Naive thymus-derived CD4-positive, alpha-beta T cell (primary cell): ENCODE measurements at regions not wholly inside any gene's neighbourhood (a gene's known extent, or its start where the extent isn't known, plus 50 kb on each side); places are given as distances from the start of the nearest gene placed in this dataset.

Source experiments
- ATAC-seq: fragments of 150-1000 bp; cut with Tn5 transposase; 2 replicates; pipeline ENCODE4 v1.10.0; 2021; ENCODE audit warnings: mild to moderate bottlenecking, moderate library complexity
- CTCF ChIA-PET: fragments of 350-600 bp; sonication (Branson Sonifier 250); formaldehyde crosslinking; loops from one replicate; lab custom pipeline; 2021; ENCODE audit warnings: antibody characterized with exemption; lab: Charles Lee
- POLR2A ChIA-PET: fragments of 350-600 bp; sonication (Branson Sonifier 250); formaldehyde crosslinking; loops from one replicate; lab custom pipeline; 2021; ENCODE audit warnings: antibody characterized with exemption, inconsistent platforms; lab: Charles Lee
- DNase-seq, 9 donors: peaks; one replicate each; pipeline versions ENCODE4 v3.0.0 to v3.0.0-alpha.2; 2020 to 2022; ENCODE audit warnings: mixed read lengths in 1 of 9
- H3K27ac ChIP-seq: one replicate; pipeline ENCODE4 v1.7.0; 2013; ENCODE audit warnings: mild to moderate bottlenecking, low read depth, low read length, moderate library complexity
- H3K27me3 ChIP-seq, 2 donors: one replicate each; pipeline ENCODE4 v1.7.0; 2013; ENCODE audit warnings: low read length in 2 of 2, mild to moderate bottlenecking in 2 of 2, moderate library complexity in 2 of 2; ENCODE audit not compliant: control insufficient read depth in 2 of 2, insufficient read depth in 2 of 2
- H3K36me3 ChIP-seq, 3 experiments: 1 replicate in 2 of 3; 2 replicates in 1 of 3; pipeline ENCODE4 v1.7.0; 2013; ENCODE audit warnings: low read length in 3 of 3, mild to moderate bottlenecking in 3 of 3, moderate library complexity in 1 of 3; ENCODE audit not compliant: insufficient read depth in 3 of 3, control insufficient read depth in 2 of 3
- H3K4me1 ChIP-seq, 2 donors: one replicate each; pipeline ENCODE4 v1.7.0; 2013; ENCODE audit warnings: low read length in 2 of 2, mild to moderate bottlenecking in 2 of 2, moderate library complexity in 1 of 2; ENCODE audit not compliant: control insufficient read depth in 2 of 2, insufficient read depth in 2 of 2
- H3K4me3 ChIP-seq: 2 replicates; pipeline ENCODE4 v1.7.0; 2013; ENCODE audit warnings: mild to moderate bottlenecking, low read length
- H3K9me3 ChIP-seq, 3 experiments: 1 replicate in 2 of 3; 2 replicates in 1 of 3; pipeline ENCODE4 v1.7.0; 2013; ENCODE audit warnings: low read length in 3 of 3; ENCODE audit not compliant: control insufficient read depth in 2 of 3
- H3K27ac Mint-ChIP-seq, 9 donors: one replicate each; pipeline ENCODE4 v1.8.0; 2020 to 2022; ENCODE audit warnings: mixed read lengths in 9 of 9, mild to moderate bottlenecking in 8 of 9, moderate library complexity in 5 of 9, inconsistent platforms in 2 of 9
- H3K27me3 Mint-ChIP-seq, 5 donors: one replicate each; pipeline ENCODE4 v1.8.0; 2021 to 2022; ENCODE audit warnings: mixed read lengths in 5 of 5, mild to moderate bottlenecking in 1 of 5
- H3K36me3 Mint-ChIP-seq, 5 donors: one replicate each; pipeline ENCODE4 v1.8.0; 2020 to 2022; ENCODE audit warnings: mixed read lengths in 5 of 5, mild to moderate bottlenecking in 3 of 5, inconsistent platforms in 1 of 5
- H3K4me1 Mint-ChIP-seq, 7 donors: one replicate each; pipeline ENCODE4 v1.8.0; 2020 to 2022; ENCODE audit warnings: mixed read lengths in 7 of 7, mild to moderate bottlenecking in 3 of 7, inconsistent platforms in 1 of 7
- H3K4me3 Mint-ChIP-seq, 10 donors: one replicate each; pipeline ENCODE4 v1.8.0; 2020 to 2022; ENCODE audit warnings: mild to moderate bottlenecking in 10 of 10, mixed read lengths in 10 of 10, moderate library complexity in 6 of 10, inconsistent platforms in 2 of 10
- H3K9me3 Mint-ChIP-seq, 11 donors: one replicate each; pipeline ENCODE4 v1.8.0; 2020 to 2022; ENCODE audit warnings: mixed read lengths in 11 of 11, mild to moderate bottlenecking in 4 of 11, inconsistent platforms in 1 of 11, moderate library complexity in 1 of 11
- intact Hi-C, 2 donors: fragments of 100-400 bp; cut with micrococcal nuclease; formaldehyde crosslinking; loops; one replicate each; pipeline ENCODE4 v1.15.1; 2023

GRCh38 chr7:95718577-95719410 lies 53.6 kb upstream of the DYNC1I1 start:
- POLR2A ChIA-PET = no interaction called here
- Mint-ChIP-seq H3K4me1 (no peaks in the 10 kb centered on the region), H3K4me3 (no peak overlapping the region), H3K36me3 (no peaks in the 10 kb centered on the region), H3K9me3 (no peaks in the 10 kb centered on the region), H3K27ac (no peak overlapping the region), H3K27me3 (peaks cover 0 to 7% (median 2%) of the 10 kb centered on the region in 5 donors)
- Histone ChIP-seq H3K27me3 (no peaks in the 10 kb centered on the region), H3K4me1 (no peaks in the 10 kb centered on the region), H3K9me3 (no peaks in the 10 kb centered on the region), H3K36me3 (no peaks in the 10 kb centered on the region), H3K27ac (no peak overlapping the region), H3K4me3 (no peak overlapping the region)
- DNase-seq = no peak
- CTCF ChIA-PET = no interaction called here
- no peak for ATAC-seq
- intact Hi-C loops = no loop called here

- no peaks in the 10 kb centered on the region for H3K4me1 ChIP-seq
- POLR2A ChIA-PET = no interaction called here
- H3K9me3 ChIP-seq = no peaks in the 10 kb centered on the region
- intact Hi-C loops = no loop called here
- ATAC-seq = no peak
- no peak overlapping the region for H3K4me3 ChIP-seq
- Mint-ChIP-seq H3K36me3 (no peaks in the 10 kb centered on the region), H3K27ac (no peak overlapping the region), H3K4me3 (no peak overlapping the region), H3K27me3 (peaks cover 0 to 10% (median 0%) of the 10 kb centered on the region in 5 donors), H3K4me1 (no peaks in the 10 kb centered on the region), H3K9me3 (peaks cover 0 to 3% (median 0%) of the 10 kb centered on the region in 11 donors)
- CTCF ChIA-PET = no interaction called here
- DNase-seq = no peak
- no peak overlapping the region for H3K27ac ChIP-seq
- no peaks in the 10 kb centered on the region for H3K27me3 ChIP-seq
- H3K36me3 ChIP-seq = no peaks in the 10 kb centered on the region
Observed at GRCh38 chr7:95716357-95717122, 55.8 kb upstream of the DYNC1I1 start.

GRCh38 chr7:95715274-95715673 lies 57.1 kb upstream of the DYNC1I1 start:
- Histone ChIP-seq H3K27me3 (no peaks in the 10 kb centered on the region), H3K4me1 (no peaks in the 10 kb centered on the region), H3K36me3 (no peaks in the 10 kb centered on the region), H3K27ac (no peak overlapping the region), H3K4me3 (no peak overlapping the region), H3K9me3 (no peaks in the 10 kb centered on the region)
- no peak for ATAC-seq
- H3K4me3 Mint-ChIP-seq = no peak overlapping the region
- CTCF ChIA-PET = no interaction called here
- intact Hi-C loops = no loop called here
- POLR2A ChIA-PET = no interaction called here
- no peak for DNase-seq
- H3K9me3 Mint-ChIP-seq = peaks cover 0 to 5% (median 0%) of the 10 kb centered on the region in 11 donors
- no peaks in the 10 kb centered on the region for H3K4me1 Mint-ChIP-seq
- H3K36me3 Mint-ChIP-seq = no peaks in the 10 kb centered on the region
- H3K27ac Mint-ChIP-seq = no peak overlapping the region
- peaks cover 0 to 11% (median 0%) of the 10 kb centered on the region in 5 donors for H3K27me3 Mint-ChIP-seq

- Mint-ChIP-seq H3K27me3 (peaks cover 0 to 19% (median 9%) of the 10 kb centered on the region in 5 donors), H3K27ac (no peak overlapping the region), H3K4me3 (no peak overlapping the region), H3K36me3 (peaks cover 0 to 4% (median 0%) of the 10 kb centered on the region in 5 donors), H3K9me3 (peaks cover 1 to 9% (median 5%) of the 10 kb centered on the region in 11 donors), H3K4me1 (no peaks in the 10 kb centered on the region)
- no peak for ATAC-seq
- Histone ChIP-seq H3K4me3 (no peak overlapping the region), H3K27me3 (no peaks in the 10 kb centered on the region), H3K4me1 (no peaks in the 10 kb centered on the region), H3K27ac (no peak overlapping the region), H3K36me3 (no peaks in the 10 kb centered on the region), H3K9me3 (no peaks in the 10 kb centered on the region)
- DNase-seq = no peak
- ChIA-PET CTCF (interaction anchor here (0.6 kb wide), 1 partner anchor 1459 kb away, joined by 3 read pairs; no protein-coding TSS in a partner anchor), POLR2A (no interaction called here)
- intact Hi-C loops = no loop called here
Observed at GRCh38 chr7:95710711-95711110, 61.6 kb upstream of the DYNC1I1 start.

- H3K27me3 ChIP-seq = no peaks in the 10 kb centered on the region
- H3K4me1 ChIP-seq = no peaks in the 10 kb centered on the region
- DNase-seq (no peak), ATAC-seq (no peak)
- no peak overlapping the region for H3K4me3 ChIP-seq
- Mint-ChIP-seq H3K27ac (no peak overlapping the region), H3K27me3 (peaks cover 5 to 14% (median 9%) of the 10 kb centered on the region in 5 donors), H3K36me3 (no peaks in the 10 kb centered on the region), H3K4me1 (no peaks in the 10 kb centered on the region), H3K4me3 (no peak overlapping the region), H3K9me3 (peaks cover 0 to 11% (median 3%) of the 10 kb centered on the region in 11 donors)
- POLR2A ChIA-PET = no interaction called here
- H3K27ac ChIP-seq = no peak overlapping the region
- intact Hi-C loops = no loop called here
- CTCF ChIA-PET = no interaction called here
- no peaks in the 10 kb centered on the region for H3K9me3 ChIP-seq
- H3K36me3 ChIP-seq = no peaks in the 10 kb centered on the region
Observed at GRCh38 chr7:95700917-95701316, 71.4 kb upstream of the DYNC1I1 start.

GRCh38 chr7:95694334-95694733 lies 78.0 kb upstream of the DYNC1I1 start:
- ChIA-PET CTCF (no interaction called here), POLR2A (no interaction called here)
- intact Hi-C loops = loop anchor here in 1 of 2 donors (5.0 kb wide), 1 partner anchor 1247 kb away; no protein-coding TSS in a partner anchor
- Mint-ChIP-seq H3K9me3 (peaks cover 0 to 2% (median 0%) of the 10 kb centered on the region in 11 donors), H3K36me3 (no peaks in the 10 kb centered on the region), H3K4me3 (no peak overlapping the region), H3K4me1 (peaks cover 0 to 5% (median 0%) of the 10 kb centered on the region in 7 donors), H3K27me3 (peaks cover 0 to 6% (median 5%) of the 10 kb centered on the region in 5 donors), H3K27ac (no peak overlapping the region)
- Histone ChIP-seq H3K4me3 (no peak overlapping the region), H3K4me1 (no peaks in the 10 kb centered on the region), H3K9me3 (no peaks in the 10 kb centered on the region), H3K27me3 (no peaks in the 10 kb centered on the region), H3K36me3 (no peaks in the 10 kb centered on the region), H3K27ac (no peak overlapping the region)
- no peak for ATAC-seq
- no peak for DNase-seq
